Parathyroid adenoma (tissue), 2 donors: ENCODE measurements at regions not wholly inside any gene's neighbourhood (a gene's known extent, or its start where the extent isn't known, plus 50 kb on each side); places are given as distances from the start of the nearest gene placed in this dataset.

Experiments
- H2AFZ ChIP-seq: fragments of 300-600 bp; sonication (generic); one replicate; pipeline ENCODE4 v1.7.0; 2017; ENCODE audit warnings: antibody characterized with exemption, mild to moderate bottlenecking
- H3K27ac ChIP-seq: fragments of 300-600 bp; sonication (generic); one replicate; pipeline ENCODE4 v1.7.0; 2017
- H3K27me3 ChIP-seq: fragments of 300-600 bp; sonication (generic); one replicate; pipeline ENCODE4 v1.7.0; 2017; ENCODE audit warnings: low read length; ENCODE audit not compliant: control insufficient read depth, insufficient read depth
- H3K36me3 ChIP-seq: fragments of 300-600 bp; sonication (generic); one replicate; pipeline ENCODE4 v1.7.0; 2017; ENCODE audit warnings: low read length; ENCODE audit not compliant: control insufficient read depth, insufficient read depth
- H3K4me1 ChIP-seq: fragments of 300-600 bp; sonication (generic); one replicate; pipeline ENCODE4 v1.7.0; 2017; ENCODE audit warnings: control low read depth
- H3K4me2 ChIP-seq: fragments of 300-600 bp; sonication (generic); one replicate; pipeline ENCODE4 v1.7.0; 2017; ENCODE audit warnings: low read length
- H3K4me3 ChIP-seq: fragments of 300-600 bp; sonication (generic); one replicate; pipeline ENCODE4 v1.7.0; 2017; ENCODE audit warnings: low read depth, low read length
- H3K79me2 ChIP-seq: fragments of 300-600 bp; sonication (generic); one replicate; pipeline ENCODE4 v1.7.0; 2017; ENCODE audit warnings: control low read depth
- H3K9ac ChIP-seq: fragments of 300-600 bp; sonication (generic); one replicate; pipeline ENCODE4 v1.7.0; 2017; ENCODE audit warnings: mild to moderate bottlenecking
- H3K9me3 ChIP-seq: fragments of 300-600 bp; sonication (generic); one replicate; pipeline ENCODE4 v1.7.0; 2017; ENCODE audit warnings: low read length; ENCODE audit not compliant: control insufficient read depth
- CTCF ChIP-seq: fragments of 300-600 bp; sonication (generic); IDR thresholded peaks from one replicate; pipeline ENCODE4 v1.7.0; 2017; ENCODE audit warnings: antibody characterized with exemption, mild to moderate bottlenecking
- donor health status: primary hyperparathyroidism.

- H3K4me2 ChIP-seq: no peak overlapping the region
- H3K9ac ChIP-seq: no peak overlapping the region
- H2AFZ ChIP-seq: no peak overlapping the region
- no peaks in the 10 kb centered on the region for H3K36me3 ChIP-seq
- no peak overlapping the region for H3K4me3 ChIP-seq
- no peaks in the 10 kb centered on the region for H3K79me2 ChIP-seq
- no peak overlapping the region for H3K27ac ChIP-seq
- H3K9me3 ChIP-seq: no peaks in the 10 kb centered on the region
- no peak for TF ChIP-seq CTCF
- H3K27me3 ChIP-seq: no peaks in the 10 kb centered on the region
- H3K4me1 ChIP-seq: no peaks in the 10 kb centered on the region
Observed at GRCh38 chr2:45227347-45227746, 218.1 kb upstream of the SIX2 start.

GRCh38 chr2:45224993-45225380 lies 215.7 kb upstream of the SIX2 start:
- H3K9me3 ChIP-seq: no peaks in the 10 kb centered on the region
- H3K27me3 ChIP-seq: no peaks in the 10 kb centered on the region
- no peak overlapping the region for H2AFZ ChIP-seq
- no peak for TF ChIP-seq CTCF
- no peak overlapping the region for H3K27ac ChIP-seq
- no peak overlapping the region for H3K4me3 ChIP-seq
- no peaks in the 10 kb centered on the region for H3K36me3 ChIP-seq
- H3K9ac ChIP-seq: no peak overlapping the region
- H3K4me2 ChIP-seq: no peak overlapping the region
- no peaks in the 10 kb centered on the region for H3K4me1 ChIP-seq
- H3K79me2 ChIP-seq: no peaks in the 10 kb centered on the region

- Histone ChIP-seq H3K27ac (no peak overlapping the region), H3K9ac (no peak overlapping the region), H3K9me3 (no peaks in the 10 kb centered on the region), H3K36me3 (no peaks in the 10 kb centered on the region), H3K4me1 (no peaks in the 10 kb centered on the region), H3K27me3 (no peaks in the 10 kb centered on the region), H2AFZ (no peak overlapping the region), H3K79me2 (no peaks in the 10 kb centered on the region), H3K4me2 (no peak overlapping the region), H3K4me3 (no peak overlapping the region)
- no peak for TF ChIP-seq CTCF
Observed at GRCh38 chr2:45224321-45224992, 215.2 kb upstream of the SIX2 start.

GRCh38 chr2:45223531-45223930 lies 214.3 kb upstream of the SIX2 start:
- H3K36me3 ChIP-seq: no peaks in the 10 kb centered on the region
- H3K9me3 ChIP-seq: no peaks in the 10 kb centered on the region
- H3K4me3 ChIP-seq: no peak overlapping the region
- H3K79me2 ChIP-seq: no peaks in the 10 kb centered on the region
- no peaks in the 10 kb centered on the region for H3K27me3 ChIP-seq
- TF ChIP-seq CTCF: no peak
- H3K9ac ChIP-seq: no peak overlapping the region
- H2AFZ ChIP-seq: no peak overlapping the region
- H3K4me1 ChIP-seq: no peaks in the 10 kb centered on the region
- no peak overlapping the region for H3K27ac ChIP-seq
- no peak overlapping the region for H3K4me2 ChIP-seq

GRCh38 chr2:45220227-45220626 lies 211.0 kb upstream of the SIX2 start:
- no peak overlapping the region for H3K27ac ChIP-seq
- no peak overlapping the region for H3K4me3 ChIP-seq
- no peaks in the 10 kb centered on the region for H3K36me3 ChIP-seq
- H3K9me3 ChIP-seq: no peaks in the 10 kb centered on the region
- no peak overlapping the region for H3K4me2 ChIP-seq
- no peaks in the 10 kb centered on the region for H3K79me2 ChIP-seq
- no peak for TF ChIP-seq CTCF
- no peak overlapping the region for H3K9ac ChIP-seq
- H3K4me1 ChIP-seq: no peaks in the 10 kb centered on the region
- no peaks in the 10 kb centered on the region for H3K27me3 ChIP-seq
- H2AFZ ChIP-seq: no peak overlapping the region
